SK-N-SH (cell line): ENCODE measurements at regions not wholly inside any gene's neighbourhood (a gene's known extent, or its start where the extent isn't known, plus 50 kb on each side); places are given as distances from the start of the nearest gene placed in this dataset.

Source experiments
- EZH2phosphoT487 ChIP-seq: fragments of 200-600 bp; sonication (generic); IDR thresholded peaks from 2 replicates; pipeline ENCODE4 v1.6.1; 2017; ENCODE audit warnings: low read depth, mixed run types, mild to moderate bottlenecking, antibody characterized with exemption, moderate library complexity, borderline replicate concordance
- MXI1 ChIP-seq: IDR thresholded peaks from 2 replicates; pipeline ENCODE4 v1.6.1; 2012; ENCODE audit warnings: mild to moderate bottlenecking, low read depth, low read length, improper control_type of control experiment
- TF ChIP-seq, protein P1 (sequence below): fragments of 200-600 bp; sonication (generic); IDR thresholded peaks from 2 replicates; pipeline ENCODE4 v1.6.1; 2017; ENCODE audit warnings: antibody characterized with exemption, mild to moderate bottlenecking, moderate library complexity

DNA sequence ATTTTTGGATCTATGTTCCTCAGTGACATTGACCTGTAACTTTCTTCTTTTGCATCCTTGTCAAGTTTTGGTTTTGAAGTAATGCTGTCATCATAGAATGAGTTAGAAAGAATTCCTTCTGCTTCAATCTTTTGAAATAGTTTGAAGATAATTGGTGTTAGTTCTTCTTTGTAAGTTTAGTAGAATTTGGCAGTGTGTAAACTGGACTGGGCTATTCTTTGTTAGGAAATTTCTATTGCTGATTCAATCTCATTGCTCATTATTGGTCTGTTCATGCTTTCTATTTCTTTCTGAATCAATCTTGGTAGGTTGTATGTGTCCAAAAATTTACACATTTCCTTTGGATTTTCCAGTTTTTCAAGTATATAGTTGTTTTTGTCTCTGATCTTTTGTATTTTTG, 101.7 kb upstream of the SPRY2 start:
- TF ChIP-seq, protein P1, sequence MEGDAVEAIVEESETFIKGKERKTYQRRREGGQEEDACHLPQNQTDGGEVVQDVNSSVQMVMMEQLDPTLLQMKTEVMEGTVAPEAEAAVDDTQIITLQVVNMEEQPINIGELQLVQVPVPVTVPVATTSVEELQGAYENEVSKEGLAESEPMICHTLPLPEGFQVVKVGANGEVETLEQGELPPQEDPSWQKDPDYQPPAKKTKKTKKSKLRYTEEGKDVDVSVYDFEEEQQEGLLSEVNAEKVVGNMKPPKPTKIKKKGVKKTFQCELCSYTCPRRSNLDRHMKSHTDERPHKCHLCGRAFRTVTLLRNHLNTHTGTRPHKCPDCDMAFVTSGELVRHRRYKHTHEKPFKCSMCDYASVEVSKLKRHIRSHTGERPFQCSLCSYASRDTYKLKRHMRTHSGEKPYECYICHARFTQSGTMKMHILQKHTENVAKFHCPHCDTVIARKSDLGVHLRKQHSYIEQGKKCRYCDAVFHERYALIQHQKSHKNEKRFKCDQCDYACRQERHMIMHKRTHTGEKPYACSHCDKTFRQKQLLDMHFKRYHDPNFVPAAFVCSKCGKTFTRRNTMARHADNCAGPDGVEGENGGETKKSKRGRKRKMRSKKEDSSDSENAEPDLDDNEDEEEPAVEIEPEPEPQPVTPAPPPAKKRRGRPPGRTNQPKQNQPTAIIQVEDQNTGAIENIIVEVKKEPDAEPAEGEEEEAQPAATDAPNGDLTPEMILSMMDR: no peak
- TF ChIP-seq MXI1: no peak
- no peak for TF ChIP-seq EZH2phosphoT487
